ENCODE measurements at regions not wholly inside any gene's neighbourhood (a gene's known extent, or its start where the extent isn't known, plus 50 kb on each side); places are given as distances from the start of the nearest gene placed in this dataset.
A peak's percentile ranks its signal among the peaks of the same experiment; 100 is the strongest.

- H3K27ac ChIP-seq (ENCODE audit: low read length) = no peak overlapping the region
- H3K27me3 ChIP-seq (ENCODE audit: insufficient read depth, low read depth, low read length) = no peaks in the 10 kb centered on the region
- no peaks in the 10 kb centered on the region for H3K9me3 ChIP-seq (ENCODE audit: low read length)
- H3K9me2 ChIP-seq (ENCODE audit: insufficient read depth, low read length) = no peaks in the 10 kb centered on the region
- no peaks in the 10 kb centered on the region for H4K20me1 ChIP-seq (ENCODE audit: insufficient read depth)
- no peaks in the 10 kb centered on the region for H3K79me2 ChIP-seq (replicated peaks; ENCODE audit: insufficient read depth, low read length)
- TF ChIP-seq EZH2 (IDR thresholded peaks at IDR 0.05; ENCODE audit: borderline replicate concordance, insufficient read depth, low read length, poor library complexity, severe bottlenecking) (no peak), CTCF (IDR thresholded peaks at IDR 0.05; ENCODE audit: poor library complexity, severe bottlenecking) (no peak), MXI1 (conservative IDR thresholded peaks at IDR 0.05; ENCODE audit: poor library complexity, severe bottlenecking) (no peak), EP300 (conservative IDR thresholded peaks at IDR 0.05; ENCODE audit: poor library complexity, severe bottlenecking) (no peak), TAF1 (IDR thresholded peaks at IDR 0.05; ENCODE audit: low read depth) (no peak), RAD21 (conservative IDR thresholded peaks at IDR 0.05) (no peak), POLR2AphosphoS5 (IDR thresholded peaks at IDR 0.05) (no peak)
- TF ChIP-seq, protein P1, sequence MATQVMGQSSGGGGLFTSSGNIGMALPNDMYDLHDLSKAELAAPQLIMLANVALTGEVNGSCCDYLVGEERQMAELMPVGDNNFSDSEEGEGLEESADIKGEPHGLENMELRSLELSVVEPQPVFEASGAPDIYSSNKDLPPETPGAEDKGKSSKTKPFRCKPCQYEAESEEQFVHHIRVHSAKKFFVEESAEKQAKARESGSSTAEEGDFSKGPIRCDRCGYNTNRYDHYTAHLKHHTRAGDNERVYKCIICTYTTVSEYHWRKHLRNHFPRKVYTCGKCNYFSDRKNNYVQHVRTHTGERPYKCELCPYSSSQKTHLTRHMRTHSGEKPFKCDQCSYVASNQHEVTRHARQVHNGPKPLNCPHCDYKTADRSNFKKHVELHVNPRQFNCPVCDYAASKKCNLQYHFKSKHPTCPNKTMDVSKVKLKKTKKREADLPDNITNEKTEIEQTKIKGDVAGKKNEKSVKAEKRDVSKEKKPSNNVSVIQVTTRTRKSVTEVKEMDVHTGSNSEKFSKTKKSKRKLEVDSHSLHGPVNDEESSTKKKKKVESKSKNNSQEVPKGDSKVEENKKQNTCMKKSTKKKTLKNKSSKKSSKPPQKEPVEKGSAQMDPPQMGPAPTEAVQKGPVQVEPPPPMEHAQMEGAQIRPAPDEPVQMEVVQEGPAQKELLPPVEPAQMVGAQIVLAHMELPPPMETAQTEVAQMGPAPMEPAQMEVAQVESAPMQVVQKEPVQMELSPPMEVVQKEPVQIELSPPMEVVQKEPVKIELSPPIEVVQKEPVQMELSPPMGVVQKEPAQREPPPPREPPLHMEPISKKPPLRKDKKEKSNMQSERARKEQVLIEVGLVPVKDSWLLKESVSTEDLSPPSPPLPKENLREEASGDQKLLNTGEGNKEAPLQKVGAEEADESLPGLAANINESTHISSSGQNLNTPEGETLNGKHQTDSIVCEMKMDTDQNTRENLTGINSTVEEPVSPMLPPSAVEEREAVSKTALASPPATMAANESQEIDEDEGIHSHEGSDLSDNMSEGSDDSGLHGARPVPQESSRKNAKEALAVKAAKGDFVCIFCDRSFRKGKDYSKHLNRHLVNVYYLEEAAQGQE (IDR thresholded peaks at IDR 0.05; ENCODE audit: borderline replicate concordance) = no peak
- H2AFZ ChIP-seq (ENCODE audit: low read depth, low read length) = no peak overlapping the region
- no peak overlapping the region for H3K4me2 ChIP-seq (ENCODE audit: low read length)
- H3K36me3 ChIP-seq (ENCODE audit: insufficient read depth, low read length) = no peaks in the 10 kb centered on the region
- no peak overlapping the region for H3K9ac ChIP-seq (ENCODE audit: low read length)
- no peaks in the 10 kb centered on the region for H3F3A ChIP-seq (ENCODE audit: insufficient read depth, low read length, poor library complexity, severe bottlenecking)
- no peak overlapping the region for H3K4me3 ChIP-seq (ENCODE audit: low read length)
Observed at GRCh38 chr11:116199182-116199581, 573.6 kb downstream of the BUD13 start.

- H3K9me3 ChIP-seq (ENCODE audit: low read length) = no peaks in the 10 kb centered on the region
- no peaks in the 10 kb centered on the region for H3F3A ChIP-seq (ENCODE audit: insufficient read depth, low read length, poor library complexity, severe bottlenecking)
- no peaks in the 10 kb centered on the region for H4K20me1 ChIP-seq (ENCODE audit: insufficient read depth)
- H3K27me3 ChIP-seq (ENCODE audit: insufficient read depth, low read depth, low read length) = no peaks in the 10 kb centered on the region
- H3K4me3 ChIP-seq (ENCODE audit: low read length) = peak overlapping the region; percentile 64
- H3K4me2 ChIP-seq (ENCODE audit: low read length) = peak overlapping the region; percentile 8
- H2AFZ ChIP-seq (ENCODE audit: low read depth, low read length) = no peak overlapping the region
- H3K9me2 ChIP-seq (ENCODE audit: insufficient read depth, low read length) = no peaks in the 10 kb centered on the region
- H3K36me3 ChIP-seq (ENCODE audit: insufficient read depth, low read length) = no peaks in the 10 kb centered on the region
- H3K79me2 ChIP-seq (replicated peaks; ENCODE audit: insufficient read depth, low read length) = no peaks in the 10 kb centered on the region
- TF ChIP-seq, protein P1 (IDR thresholded peaks at IDR 0.05; ENCODE audit: borderline replicate concordance) = no peak
- TF ChIP-seq MXI1 (conservative IDR thresholded peaks at IDR 0.05; ENCODE audit: poor library complexity, severe bottlenecking) (no peak), EZH2 (IDR thresholded peaks at IDR 0.05; ENCODE audit: borderline replicate concordance, insufficient read depth, low read length, poor library complexity, severe bottlenecking) (no peak), RAD21 (conservative IDR thresholded peaks at IDR 0.05) (no peak), POLR2AphosphoS5 (IDR thresholded peaks at IDR 0.05) (no peak), SMC3 (conservative IDR thresholded peaks at IDR 0.05; ENCODE audit: poor library complexity) (no peak), EP300 (conservative IDR thresholded peaks at IDR 0.05; ENCODE audit: poor library complexity, severe bottlenecking) (no peak), TAF1 (IDR thresholded peaks at IDR 0.05; ENCODE audit: low read depth) (no peak), CTCF (IDR thresholded peaks at IDR 0.05; ENCODE audit: poor library complexity, severe bottlenecking) (no peak)
- H3K9ac ChIP-seq (ENCODE audit: low read length) = no peak overlapping the region
- H3K27ac ChIP-seq (ENCODE audit: low read length) = no peak overlapping the region
Observed at GRCh38 chr11:116194156-116194904, 578.5 kb downstream of the BUD13 start.

Data from neural cell (in vitro differentiated cells).